D721Med (cell line): ENCODE measurements at regions not wholly inside any gene's neighbourhood (a gene's known extent, or its start where the extent isn't known, plus 50 kb on each side); places are given as distances from the start of the nearest gene placed in this dataset.

Experiments
- DNase-seq: peaks from one replicate; pipeline ENCODE4 v3.0.0; 2011; ENCODE audit warnings: low spot score; ENCODE audit not compliant: insufficient read length
- FAIRE-seq: peaks from 2 replicates; lab custom pipeline; 2011; peaks lifted over from hg19 to GRCh38; lab: Jason Lieb, UNC
- CTCF ChIP-seq: IDR thresholded peaks from 2 replicates; pipeline ENCODE4 v1.5.1; 2012; ENCODE audit warnings: mild to moderate bottlenecking, control low read depth; ENCODE audit not compliant: insufficient read depth; ENCODE audit errors: missing control alignments

GRCh38 chr15:31158858-31159569, 57.5 kb upstream of the TRPM1 start:
- TF ChIP-seq CTCF: no peak
- FAIRE-seq (no peak), DNase-seq (no peak)

GRCh38 chr15:31159837-31160236, 58.3 kb upstream of the TRPM1 start:
- DNase-seq (no peak), FAIRE-seq (no peak)
- TF ChIP-seq CTCF: no peak

- TF ChIP-seq CTCF: no peak
- DNase-seq: no peak
- FAIRE-seq: no peak
Measured at GRCh38 chr15:31160297-31160696, 58.8 kb upstream of the TRPM1 start.

GRCh38 chr15:31160740-31161495, 59.4 kb upstream of the TRPM1 start:
- no peak for FAIRE-seq
- TF ChIP-seq CTCF: no peak
- DNase-seq: peak; percentile 59

GRCh38 chr15:31161951-31162350, 60.4 kb upstream of the TRPM1 start:
- FAIRE-seq (no peak), DNase-seq (no peak)
- TF ChIP-seq CTCF: no peak

GRCh38 chr15:31162721-31163510, 61.4 kb upstream of the TRPM1 start:
- FAIRE-seq: no peak
- no peak for DNase-seq
- no peak for TF ChIP-seq CTCF
